HG02798 (cell line): ENCODE measurements at regions not wholly inside any gene's neighbourhood (a gene's known extent, or its start where the extent isn't known, plus 50 kb on each side); places are given as distances from the start of the nearest gene placed in this dataset.

Source experiments
- ATAC-seq: cut with Tn5 transposase; IDR thresholded peaks from one replicate; pipeline ENCODE4 v1.9.1; 2021; ENCODE audit warnings: mild to moderate bottlenecking; ENCODE audit not compliant: unreplicated experiment, poor library complexity

DNA sequence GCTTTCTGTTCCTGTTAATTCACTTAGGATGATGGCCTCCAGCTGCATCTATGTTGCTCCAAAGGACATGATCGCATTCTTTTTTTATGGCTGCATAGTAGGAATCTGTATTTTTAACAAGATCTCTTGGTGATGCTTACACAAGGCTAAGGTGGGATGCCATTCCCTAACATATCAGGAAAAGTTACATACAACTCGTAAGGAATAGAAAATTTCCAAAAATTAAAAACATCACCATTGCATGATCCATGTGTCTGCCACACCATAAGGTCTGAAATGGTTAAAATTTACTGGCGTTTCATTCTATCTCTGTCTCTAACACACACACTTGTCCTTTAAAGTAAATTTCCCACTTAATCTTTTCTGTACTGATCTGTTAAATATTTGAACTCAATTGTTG, 608.4 kb downstream of the PRELID2 start:
- no peak for ATAC-seq

DNA sequence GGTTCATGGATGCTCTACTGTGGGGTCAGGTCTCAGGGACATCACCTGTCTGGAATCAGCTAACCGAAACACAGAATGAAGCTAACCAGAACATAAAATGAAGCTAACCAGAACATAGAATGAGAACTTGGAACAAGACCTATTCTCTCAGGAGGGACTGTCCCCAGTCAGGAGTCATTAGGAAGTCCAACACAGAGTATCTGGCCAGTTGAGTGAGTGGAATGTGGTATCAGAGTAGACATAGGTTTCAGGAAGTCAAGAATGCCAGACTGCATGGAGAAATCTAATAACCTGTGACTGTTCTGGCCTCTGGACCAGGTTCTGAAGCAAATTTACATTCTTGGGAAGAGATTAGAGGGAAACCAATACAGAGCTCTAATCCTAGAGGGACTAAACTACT, 609.6 kb downstream of the PRELID2 start:
- ATAC-seq: no peak

DNA sequence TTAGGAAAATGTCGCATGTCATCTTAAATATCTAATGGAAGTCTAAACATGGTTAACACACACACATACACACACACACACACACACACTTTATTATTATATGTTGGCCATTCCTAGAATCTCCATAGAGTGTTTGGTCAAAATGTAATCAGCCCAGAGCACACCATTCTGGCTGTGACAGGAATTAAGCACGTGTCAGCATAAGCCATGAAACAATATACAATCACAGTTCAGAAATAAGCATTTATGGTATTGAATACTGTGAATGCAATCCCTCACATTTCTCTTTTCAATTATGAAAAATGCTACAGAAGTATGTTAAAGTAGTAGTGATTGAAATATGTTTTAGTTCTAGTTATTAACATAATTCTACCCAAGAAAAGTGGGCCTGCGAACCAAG, 611.6 kb downstream of the PRELID2 start:
- ATAC-seq: no peak

DNA sequence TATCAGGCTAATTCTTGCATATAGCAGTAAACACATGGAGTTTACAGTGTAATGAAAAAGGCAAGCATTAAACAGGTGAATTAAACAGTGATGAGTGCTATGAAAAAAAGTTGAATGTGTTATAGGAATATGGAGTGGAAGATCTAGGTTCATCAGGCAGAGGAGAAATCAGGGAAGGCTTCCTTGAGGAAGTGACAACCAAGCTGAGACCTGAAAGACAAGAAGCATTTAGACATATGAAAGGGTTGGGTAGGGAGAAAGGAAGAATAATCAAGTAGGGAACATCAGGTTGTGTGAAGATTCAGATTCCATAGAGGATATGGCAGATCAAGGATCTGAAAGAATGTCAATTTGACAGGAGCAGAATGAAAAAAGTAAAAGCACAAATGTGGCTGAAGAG, 612.5 kb downstream of the PRELID2 start:
- no peak for ATAC-seq

DNA sequence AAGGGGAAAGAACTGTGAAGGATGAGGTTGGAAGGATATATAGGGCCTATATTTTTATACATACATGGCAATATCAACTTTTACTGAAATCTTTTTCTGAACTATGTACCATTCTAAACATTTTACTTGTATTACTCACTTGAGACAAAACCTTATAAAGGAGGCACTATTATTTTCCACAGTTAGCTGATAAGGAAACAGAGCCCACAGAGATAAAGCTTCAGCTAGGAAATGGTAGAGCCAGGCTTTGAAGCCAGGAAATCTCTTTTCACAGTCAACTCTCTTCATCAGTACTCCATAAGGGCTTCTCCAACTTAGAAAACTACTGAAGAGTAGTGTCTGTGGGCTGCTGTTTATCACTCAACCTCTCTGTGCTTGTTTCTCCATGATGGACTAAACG, 613.7 kb downstream of the PRELID2 start:
- no peak for ATAC-seq

DNA sequence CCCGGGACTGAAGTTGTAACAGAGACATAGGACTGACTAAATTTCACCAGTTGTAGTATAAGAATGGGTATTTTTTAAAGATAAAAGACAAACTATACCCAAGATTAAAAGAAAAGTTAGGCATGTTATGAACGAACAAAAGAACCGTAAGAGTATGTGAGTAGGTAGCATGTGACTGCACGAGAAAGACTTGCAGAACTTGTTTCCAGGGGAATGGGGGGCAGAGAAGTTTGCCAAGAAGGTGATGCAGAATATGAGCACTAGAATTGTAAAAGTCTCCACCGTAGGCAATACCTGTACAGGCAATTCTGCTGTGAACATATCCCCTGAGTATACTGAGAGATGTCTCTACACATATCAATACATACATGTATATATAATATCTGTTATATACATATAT, 614.7 kb downstream of the PRELID2 start:
- no peak for ATAC-seq

DNA sequence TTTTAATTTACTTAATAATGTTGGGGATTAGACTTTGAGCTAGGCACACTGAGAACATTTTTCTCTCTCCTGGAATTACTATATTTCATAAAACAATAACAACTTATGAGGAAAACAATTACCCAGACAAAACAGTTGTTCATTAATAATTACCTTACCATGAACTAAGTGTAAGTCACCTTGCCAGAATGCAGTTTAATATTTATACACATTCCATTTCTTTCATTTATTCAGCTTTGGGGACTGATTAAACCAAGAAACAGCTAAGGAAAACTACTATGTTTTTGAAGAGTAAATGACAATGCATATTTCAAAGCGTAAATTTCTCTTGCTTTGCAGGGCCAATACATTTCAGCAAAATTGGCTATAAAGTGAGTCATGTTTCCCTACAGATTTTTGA, 616.2 kb downstream of the PRELID2 start:
- ATAC-seq: no peak

DNA sequence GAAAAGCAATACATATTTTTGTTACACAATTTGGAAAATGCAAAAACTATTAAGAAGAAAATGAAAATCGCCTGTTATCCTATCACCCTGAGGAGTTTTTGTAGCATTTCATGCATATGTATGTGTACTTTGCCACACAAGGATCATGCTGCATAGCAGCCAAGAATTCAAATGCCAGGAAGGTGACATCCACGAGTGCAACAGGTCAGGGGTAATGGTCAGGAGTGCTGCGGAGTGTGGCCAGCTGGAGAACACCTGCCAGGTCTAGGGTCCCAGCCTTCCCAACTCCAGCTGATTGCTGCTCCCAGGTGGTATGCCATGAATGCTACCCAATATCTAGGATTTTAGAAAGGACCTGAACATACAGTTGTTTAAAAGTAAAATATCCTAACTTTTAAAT, 617.1 kb downstream of the PRELID2 start:
- no peak for ATAC-seq

DNA sequence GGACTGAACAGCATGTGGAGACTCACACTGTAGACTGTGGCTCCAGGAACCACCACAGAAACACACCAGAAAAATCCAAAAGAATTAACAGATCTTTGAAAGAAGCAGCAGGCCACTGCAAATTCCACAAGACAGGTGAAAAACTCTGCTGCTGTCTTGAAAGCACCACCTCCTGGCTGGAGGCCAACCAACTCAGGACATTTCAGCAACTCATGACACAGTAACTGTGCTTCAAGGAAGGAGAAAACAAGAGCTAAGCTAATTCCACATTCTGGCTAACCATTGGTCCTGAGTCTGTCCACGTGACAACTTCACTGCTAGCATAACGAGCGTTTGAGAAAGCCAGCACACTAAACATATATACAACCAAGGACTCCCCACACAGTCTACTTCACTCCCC, 625.1 kb downstream of the PRELID2 start:
- no peak for ATAC-seq

DNA sequence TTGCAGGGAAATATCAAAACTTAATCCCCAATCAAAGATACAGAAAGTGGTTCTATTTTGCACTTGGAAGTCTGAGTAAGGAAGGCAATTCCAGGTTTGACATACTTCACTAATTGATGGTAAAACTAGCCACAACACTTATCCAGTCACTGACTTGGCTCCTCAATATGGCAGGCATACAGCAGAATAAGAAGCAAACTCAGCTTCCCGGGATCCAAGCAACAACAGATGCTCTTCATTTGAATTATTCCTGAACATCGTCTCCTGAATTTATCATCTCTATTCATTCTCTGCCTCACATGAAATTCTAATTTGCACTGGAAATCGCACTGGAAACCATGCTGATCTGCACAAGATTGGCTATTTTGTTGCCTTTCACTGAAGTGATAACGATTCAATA, 629.6 kb downstream of the PRELID2 start:
- ATAC-seq: no peak

DNA sequence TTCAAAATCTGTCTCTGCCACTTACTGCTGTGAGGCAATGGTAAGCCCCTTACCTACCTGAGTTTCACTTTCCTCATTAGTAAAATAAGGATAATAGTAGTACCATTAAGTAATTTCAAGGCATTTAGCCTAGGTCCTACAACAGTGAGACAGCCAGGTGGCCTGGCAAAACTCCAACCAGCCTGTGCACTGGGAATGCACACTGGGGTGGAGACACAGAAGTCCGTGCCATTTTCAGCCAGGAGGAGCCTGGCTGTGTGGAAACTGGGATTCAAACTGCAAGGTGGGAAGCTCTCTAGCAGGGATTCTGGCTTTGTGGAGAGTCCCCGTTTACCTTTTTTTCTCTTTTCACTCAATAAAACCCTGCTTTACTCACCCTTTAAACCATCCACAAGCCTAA, 630.4 kb downstream of the PRELID2 start:
- ATAC-seq: no peak

DNA sequence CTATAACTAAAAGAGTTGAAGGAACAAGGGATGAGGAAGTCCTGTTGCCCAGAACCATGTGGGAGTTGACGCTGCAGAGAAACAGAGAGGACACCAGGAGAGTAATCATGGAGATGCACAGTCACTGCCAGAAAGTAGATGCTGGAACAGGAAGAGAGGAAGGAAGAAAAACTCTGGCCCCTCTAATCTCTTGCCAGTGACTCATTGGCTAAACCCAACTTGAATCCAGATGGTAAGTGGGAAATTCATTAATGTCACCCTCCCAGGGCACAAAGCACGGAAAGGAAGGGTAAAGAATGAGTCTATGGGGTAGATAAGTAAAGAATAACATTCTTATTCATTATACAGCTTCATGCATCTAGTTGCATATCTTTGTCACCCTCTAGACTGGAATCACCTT, 631.9 kb downstream of the PRELID2 start:
- no peak for ATAC-seq

DNA sequence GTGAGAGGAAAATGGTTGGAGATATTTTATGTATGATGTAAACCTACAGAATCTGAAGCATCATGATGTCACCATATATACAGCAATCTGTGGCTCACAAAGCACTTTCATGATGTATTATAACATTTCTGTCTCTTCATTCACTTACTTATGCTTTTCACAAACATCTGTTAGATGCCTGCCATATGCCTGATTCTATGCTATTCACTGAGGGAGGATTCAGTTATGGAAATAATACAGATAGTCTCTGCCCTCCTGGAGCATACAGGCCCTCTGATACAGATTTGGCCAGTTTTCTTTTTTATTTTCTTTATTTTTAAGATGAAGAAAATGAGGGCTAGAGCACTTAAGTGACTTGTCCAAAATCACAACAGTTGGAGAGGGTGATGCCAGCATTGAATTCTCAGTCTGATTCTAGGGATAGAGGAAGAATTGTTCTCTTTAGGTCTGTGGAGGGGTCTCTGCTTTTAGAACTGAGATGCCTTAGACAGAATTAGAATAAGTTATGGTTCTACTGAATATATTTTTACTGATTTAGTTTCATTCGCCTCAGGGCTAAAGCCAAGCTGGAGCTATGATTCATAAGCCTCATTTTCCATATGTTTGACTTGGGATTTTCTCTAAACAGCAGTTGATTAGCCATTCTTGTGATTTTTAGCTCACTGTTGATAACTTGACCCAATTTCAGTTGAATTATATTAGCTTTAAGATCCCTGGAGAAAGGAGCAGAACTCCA, 636.4 kb downstream of the PRELID2 start:
- no peak for ATAC-seq

DNA sequence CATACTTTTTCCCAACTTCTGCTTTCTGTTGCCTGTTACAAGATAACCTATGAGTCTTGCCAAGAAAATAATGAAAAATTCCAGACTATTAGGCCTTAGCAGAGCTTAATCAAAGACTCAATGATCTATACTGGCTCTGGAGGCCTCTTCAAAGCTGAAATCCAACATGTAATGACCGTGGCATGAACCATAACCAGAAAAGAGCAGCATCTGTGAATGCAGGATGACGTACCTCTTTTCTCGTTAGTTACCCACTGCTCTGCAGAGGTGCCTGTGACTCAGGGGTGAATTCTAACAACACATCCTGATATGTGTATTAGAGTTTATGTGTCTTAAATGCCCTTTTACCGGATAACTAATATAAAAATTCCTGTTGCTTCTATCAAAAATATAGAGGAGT, 645.4 kb downstream of the PRELID2 start:
- no peak for ATAC-seq

DNA sequence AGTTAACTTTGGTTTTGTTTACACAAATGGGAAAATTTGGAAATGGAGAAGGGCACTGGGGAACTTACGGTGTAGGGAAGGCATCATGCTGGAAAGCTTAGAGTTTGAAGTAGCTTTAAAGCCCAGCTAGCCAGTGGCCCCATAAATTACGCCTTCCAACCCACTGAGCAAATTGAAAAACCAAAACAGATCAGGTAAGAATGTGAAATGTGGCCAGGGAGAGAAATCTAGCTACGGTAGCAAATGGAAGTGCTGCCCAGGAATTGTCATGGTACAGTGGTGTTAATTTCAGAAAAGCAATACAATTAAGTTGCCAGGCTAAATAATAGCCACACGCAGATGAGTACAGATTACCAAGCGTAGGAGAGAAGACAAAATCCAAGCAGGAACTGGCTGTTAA, 654.8 kb downstream of the PRELID2 start:
- ATAC-seq: no peak

DNA sequence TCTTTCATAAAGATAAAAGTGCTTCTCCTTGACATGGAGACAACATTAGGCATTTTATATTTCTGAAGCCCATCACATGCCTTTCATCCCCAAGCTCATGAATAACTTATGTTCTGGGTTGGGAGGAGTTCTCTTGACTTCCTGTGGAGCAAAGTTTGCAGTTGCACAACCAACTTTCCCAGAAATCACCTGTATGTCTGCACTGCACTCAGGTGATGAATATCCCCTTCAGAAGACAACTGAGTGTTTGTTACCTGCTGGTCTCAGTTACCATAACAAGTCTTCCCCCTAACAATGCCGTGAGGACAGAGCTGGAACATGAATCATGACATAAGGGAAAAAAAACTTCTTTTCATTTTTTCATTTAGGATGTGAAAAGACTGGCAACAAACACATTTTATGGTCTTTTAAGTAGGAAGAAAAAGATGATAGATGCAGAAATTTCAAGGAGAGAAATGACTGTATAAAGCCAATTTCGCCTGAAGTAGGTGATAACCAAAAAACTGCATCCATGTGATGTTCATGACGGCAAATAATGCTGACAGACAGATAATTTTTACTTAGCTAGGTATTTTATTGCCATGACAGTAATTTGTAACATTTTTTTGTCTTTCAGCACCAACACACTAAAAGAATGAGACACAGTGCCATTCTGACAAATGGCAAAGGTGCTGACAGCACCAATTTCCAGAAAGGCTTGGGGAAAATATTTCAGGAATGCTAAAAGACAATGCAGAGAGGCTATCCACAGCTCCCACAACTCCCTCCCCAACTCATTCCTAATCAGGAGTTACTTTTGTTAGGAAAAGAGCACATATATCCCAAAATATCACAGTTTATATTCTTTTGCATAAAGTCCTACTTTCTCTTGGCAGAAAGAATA, 656.3 kb downstream of the PRELID2 start:
- no peak for ATAC-seq

DNA sequence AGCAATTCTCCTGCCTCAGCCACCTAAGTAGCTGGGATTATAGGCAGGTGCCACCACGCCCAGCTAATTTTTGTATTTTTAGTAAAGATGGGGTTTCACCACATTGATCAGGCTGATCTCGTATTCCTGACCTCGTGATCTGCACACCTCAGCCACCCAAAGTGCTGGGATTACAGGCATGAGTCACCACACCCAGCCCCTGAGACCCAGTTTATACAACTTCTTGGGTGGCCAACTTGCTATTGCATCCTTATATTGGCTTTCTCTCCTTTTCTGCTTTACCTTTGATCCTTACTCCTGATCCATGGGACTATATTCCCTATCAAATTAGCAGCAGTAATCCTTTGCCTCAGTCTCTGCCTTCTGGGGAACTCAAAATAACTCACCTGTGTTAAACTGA, 659.1 kb downstream of the PRELID2 start:
- ATAC-seq: no peak

DNA sequence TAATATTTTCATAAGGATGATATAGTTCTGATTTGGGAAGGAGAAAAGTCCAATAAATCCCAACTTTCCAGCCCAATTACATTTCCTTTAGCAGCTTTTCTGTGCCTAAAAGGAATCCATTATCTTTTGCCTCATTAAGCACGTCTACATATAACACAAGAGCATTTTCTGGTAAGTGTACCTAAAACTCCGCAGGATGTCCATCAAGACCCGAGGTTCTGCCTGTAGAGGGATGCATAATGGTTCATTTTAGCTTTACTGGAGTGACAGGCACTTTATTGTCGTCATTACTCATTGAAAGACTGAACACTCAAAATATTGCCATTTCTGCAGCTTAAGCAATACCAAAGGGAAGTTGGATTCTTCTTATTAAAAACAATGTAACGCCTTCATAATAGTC, 669.0 kb downstream of the PRELID2 start:
- ATAC-seq: no peak

DNA sequence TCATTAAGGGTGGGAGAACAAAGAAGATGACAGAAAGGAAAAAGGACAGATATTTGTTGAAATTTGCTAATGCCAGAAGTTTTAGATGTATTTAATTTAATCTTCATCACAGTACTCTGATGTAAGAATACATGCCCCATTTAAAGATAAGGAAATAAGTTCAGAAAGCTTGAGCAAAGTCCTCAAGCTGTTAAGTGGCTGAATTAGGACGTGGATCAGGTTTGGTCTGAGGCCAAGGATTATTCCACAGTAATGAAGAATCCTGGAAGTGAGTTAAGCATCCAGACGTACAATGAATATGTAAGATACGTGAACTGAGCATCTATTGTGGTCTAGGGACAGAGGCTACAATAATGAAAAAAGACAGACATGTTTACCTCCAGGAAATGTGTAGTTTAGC, 671.3 kb downstream of the PRELID2 start:
- no peak for ATAC-seq

DNA sequence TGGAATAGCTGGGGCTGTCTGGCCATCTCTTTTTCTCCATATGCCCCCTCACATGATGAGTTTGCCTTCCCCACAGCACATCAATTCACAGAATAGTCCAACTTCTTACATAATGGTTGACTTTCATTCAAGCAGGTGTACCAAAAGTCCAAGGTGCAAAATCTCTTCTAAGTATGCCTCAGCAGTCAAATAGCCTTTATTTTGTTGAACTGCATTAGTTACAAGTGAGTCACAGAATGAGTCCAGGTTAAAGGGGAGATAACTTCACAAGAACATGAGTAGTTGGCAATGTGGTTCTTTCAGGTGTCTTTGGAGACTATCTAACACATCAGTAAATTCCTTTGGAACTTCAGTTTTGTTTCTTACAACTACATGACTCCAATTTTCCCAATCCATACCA, 672.5 kb downstream of the PRELID2 start:
- no peak for ATAC-seq

DNA sequence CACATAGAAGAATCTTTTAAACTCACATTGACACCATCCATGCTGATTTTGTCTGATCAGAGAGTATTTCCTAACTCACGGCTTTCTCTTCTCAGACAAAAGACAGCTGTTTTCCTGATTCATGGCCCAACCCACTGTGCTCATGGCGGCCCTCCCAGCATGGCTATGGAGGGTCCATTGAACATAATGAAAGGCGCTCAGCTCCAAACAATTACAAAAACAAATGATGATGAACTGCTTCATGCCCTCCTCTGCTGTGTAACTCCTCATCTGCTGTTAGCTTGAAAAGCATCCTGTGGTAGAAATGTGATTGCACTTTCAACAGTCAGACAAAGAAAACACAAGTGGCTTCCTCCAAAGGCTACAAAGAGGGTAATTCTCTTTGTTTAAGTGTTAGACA, 673.8 kb downstream of the PRELID2 start:
- ATAC-seq: no peak

DNA sequence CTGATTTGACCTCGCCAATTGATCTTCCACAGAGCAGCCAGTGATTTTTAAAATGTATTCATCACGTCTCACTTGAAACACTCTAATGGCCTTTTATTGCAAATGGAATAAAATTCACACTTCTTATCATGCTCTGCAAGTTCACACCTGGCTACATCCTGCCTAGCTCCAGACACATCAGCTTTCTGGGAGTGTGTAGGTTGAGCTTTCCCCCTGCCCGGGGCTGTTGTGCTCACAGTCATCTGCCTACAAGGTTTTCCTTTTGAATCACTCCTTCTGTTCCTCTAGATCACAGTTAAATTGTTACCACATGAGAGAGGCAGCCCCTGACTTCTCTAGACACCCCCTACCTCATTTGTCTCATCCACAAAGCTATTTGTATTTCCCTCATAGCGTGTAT, 674.5 kb downstream of the PRELID2 start:
- no peak for ATAC-seq
